HG02938 (cell line): ENCODE measurements at regions not wholly inside any gene's neighbourhood (a gene's known extent, or its start where the extent isn't known, plus 50 kb on each side); places are given as distances from the start of the nearest gene placed in this dataset.

Experiments
- ATAC-seq: cut with Tn5 transposase; IDR thresholded peaks from one replicate; pipeline ENCODE4 v1.9.1; 2021; ENCODE audit warnings: mild to moderate bottlenecking, moderate library complexity; ENCODE audit not compliant: unreplicated experiment

DNA sequence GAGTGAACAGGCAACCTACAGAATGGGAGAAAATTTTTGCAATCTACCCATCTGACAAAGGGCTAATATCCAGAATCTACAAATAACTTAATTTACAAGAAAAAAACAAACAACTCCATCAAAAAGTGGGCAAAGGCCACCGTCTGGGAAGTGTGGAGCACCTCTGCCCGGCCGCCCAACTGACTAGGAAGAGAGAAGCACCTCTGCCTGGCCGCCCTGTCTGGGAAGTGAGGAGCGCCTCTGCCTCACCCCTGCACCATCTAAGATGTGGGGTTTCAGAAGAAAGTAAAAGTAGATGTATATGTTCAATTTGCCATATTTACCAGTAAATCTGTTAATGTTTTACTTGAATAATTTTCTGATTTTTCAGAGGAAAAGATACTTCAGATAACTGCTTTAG is 108.1 kb upstream of the TMEM161B start:
- no peak for ATAC-seq

GRCh38 chr5:88374391-88374790 is 105.7 kb upstream of the TMEM161B start:
- ATAC-seq: no peak

- no peak for ATAC-seq
Measured at GRCh38 chr5:88370824-88371223, 102.2 kb upstream of the TMEM161B start.

- no peak for ATAC-seq
Measured at GRCh38 chr5:88368201-88368600, 99.6 kb upstream of the TMEM161B start.

- no peak for ATAC-seq
Measured at GRCh38 chr5:88364991-88365390, 96.3 kb upstream of the TMEM161B start.

DNA sequence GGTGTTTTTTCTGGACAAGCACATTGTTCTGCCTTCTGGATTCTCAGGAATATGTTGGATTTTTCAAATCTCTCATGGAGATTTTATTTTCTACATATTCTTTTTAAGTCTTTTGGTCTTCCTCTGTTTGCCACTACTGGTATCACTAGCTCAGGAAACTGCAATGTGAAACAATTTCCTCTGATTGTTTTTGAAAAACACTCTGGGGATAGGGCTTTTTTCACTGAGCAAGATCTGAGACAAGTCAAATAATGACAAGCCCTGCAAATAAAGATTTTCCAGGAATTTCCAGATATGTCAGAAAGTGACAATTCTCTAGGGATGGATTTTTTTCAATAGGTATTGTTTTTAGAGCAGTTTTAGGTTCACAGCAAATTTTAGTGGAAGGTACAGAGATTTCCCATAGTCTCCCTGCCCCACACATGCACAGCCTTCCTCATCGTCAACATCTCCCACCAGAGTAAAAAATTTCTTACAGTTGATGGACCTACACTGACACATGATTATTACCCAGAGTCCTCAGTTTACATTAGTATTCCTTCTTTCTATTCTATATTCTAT is 86.9 kb upstream of the TMEM161B start:
- ATAC-seq: no peak

DNA sequence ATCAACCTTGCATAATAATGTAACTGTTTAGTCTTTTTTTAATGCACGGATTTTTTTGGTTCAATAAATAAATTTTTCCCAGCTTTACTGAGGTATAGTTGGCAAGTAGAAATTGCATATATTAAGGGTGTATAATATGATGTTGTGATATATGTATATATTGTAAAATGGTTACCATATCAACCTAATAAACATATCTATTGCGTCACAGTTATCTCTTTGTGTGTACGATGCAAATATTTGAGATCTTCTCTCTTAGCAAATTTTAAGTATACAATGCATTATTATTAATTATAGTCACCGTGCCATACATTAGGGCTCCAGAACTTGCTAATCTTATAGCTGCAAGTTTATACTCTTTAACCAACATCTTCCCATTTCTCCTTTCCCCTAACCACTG is 57.2 kb upstream of the TMEM161B start:
- ATAC-seq: no peak

DNA sequence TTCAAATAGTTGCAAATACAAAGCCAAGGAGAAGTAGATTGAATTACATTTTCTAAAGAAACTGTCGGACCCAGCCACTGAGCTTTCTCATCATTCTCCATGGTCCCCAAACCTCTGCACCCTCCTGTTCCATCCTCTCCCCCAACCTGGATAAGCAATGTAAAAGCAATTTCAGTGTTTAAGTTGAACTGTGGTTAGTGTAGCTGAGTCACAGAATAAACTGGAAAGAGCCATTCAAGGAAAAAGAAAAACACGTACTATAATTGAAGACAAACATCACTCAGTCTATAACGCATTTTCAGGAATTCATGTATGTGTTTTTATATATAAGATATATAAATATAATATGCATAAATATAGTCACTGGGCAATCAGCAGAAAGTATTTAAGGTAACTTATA is 54.1 kb upstream of the TMEM161B start:
- no peak for ATAC-seq
